ENCODE measurements at regions not wholly inside any gene's neighbourhood (a gene's known extent, or its start where the extent isn't known, plus 50 kb on each side); places are given as distances from the start of the nearest gene placed in this dataset.
A peak's percentile ranks its signal among the peaks of the same experiment; 100 is the strongest.

DNA sequence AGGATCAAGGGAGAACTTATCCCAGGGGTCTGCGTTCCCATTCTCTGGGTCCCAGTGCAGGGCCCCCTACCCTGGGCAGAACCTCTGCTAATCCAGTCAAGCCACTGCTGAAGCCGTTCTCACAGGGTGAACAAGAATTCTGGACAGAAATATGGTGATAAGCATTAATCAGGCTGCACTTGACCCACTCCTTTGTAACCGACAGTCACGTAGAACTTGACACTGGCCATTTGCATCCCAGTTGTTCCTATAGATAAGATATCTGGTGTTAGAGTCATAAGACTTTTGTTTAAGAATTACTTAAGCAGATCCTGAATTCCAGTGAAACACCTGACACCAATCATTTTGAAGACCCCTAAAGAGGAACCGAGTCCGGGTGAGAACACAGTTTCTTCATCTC is 107.5 kb upstream of the THY1 start:
- Histone ChIP-seq H3K4me1 (ENCODE audit: insufficient read depth, poor library complexity, severe bottlenecking) (no peaks in the 10 kb centered on the region), H3K27me3 (ENCODE audit: insufficient read depth, poor library complexity, severe bottlenecking) (no peaks in the 10 kb centered on the region), H3K27ac (ENCODE audit: poor library complexity, severe bottlenecking) (no peak overlapping the region), H3K9me3 (ENCODE audit: severe bottlenecking) (no peaks in the 10 kb centered on the region), H3K4me3 (ENCODE audit: severe bottlenecking) (no peak overlapping the region), H3K36me3 (ENCODE audit: low read depth) (no peaks in the 10 kb centered on the region)
- DNase-seq (ENCODE audit: low spot score) = no peak
- no peak for ATAC-seq (ENCODE audit: low read depth)
- TF ChIP-seq, protein P1, sequence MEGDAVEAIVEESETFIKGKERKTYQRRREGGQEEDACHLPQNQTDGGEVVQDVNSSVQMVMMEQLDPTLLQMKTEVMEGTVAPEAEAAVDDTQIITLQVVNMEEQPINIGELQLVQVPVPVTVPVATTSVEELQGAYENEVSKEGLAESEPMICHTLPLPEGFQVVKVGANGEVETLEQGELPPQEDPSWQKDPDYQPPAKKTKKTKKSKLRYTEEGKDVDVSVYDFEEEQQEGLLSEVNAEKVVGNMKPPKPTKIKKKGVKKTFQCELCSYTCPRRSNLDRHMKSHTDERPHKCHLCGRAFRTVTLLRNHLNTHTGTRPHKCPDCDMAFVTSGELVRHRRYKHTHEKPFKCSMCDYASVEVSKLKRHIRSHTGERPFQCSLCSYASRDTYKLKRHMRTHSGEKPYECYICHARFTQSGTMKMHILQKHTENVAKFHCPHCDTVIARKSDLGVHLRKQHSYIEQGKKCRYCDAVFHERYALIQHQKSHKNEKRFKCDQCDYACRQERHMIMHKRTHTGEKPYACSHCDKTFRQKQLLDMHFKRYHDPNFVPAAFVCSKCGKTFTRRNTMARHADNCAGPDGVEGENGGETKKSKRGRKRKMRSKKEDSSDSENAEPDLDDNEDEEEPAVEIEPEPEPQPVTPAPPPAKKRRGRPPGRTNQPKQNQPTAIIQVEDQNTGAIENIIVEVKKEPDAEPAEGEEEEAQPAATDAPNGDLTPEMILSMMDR (IDR thresholded peaks at IDR 0.05; ENCODE audit: poor library complexity, severe bottlenecking) = no peak

DNA sequence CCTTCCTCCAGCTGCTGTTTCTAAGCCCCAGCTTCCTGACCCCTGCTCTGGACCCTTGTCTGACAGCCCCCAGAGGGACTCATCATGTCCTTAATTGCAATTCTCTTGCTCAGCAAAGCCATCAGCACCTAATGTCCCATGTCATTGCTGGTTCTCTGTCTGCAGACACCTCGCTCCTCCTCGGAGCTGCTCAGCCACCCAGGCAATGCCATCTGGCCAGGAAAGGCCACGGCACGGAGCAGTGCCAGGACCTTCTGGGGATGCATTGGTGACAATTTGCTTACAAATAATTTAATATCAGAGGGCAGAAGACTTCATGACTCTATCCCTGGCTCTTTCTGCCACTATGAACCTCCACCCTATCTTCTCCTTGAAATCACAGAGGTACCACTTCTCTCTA is 107.0 kb upstream of the THY1 start:
- Histone ChIP-seq H3K27me3 (ENCODE audit: insufficient read depth, poor library complexity, severe bottlenecking) (no peaks in the 10 kb centered on the region), H3K9me3 (ENCODE audit: severe bottlenecking) (no peaks in the 10 kb centered on the region), H3K4me1 (ENCODE audit: insufficient read depth, poor library complexity, severe bottlenecking) (no peaks in the 10 kb centered on the region), H3K36me3 (ENCODE audit: low read depth) (no peaks in the 10 kb centered on the region), H3K27ac (ENCODE audit: poor library complexity, severe bottlenecking) (no peak overlapping the region), H3K4me3 (ENCODE audit: severe bottlenecking) (no peak overlapping the region)
- no peak for ATAC-seq (ENCODE audit: low read depth)
- TF ChIP-seq, protein P1 (IDR thresholded peaks at IDR 0.05; ENCODE audit: poor library complexity, severe bottlenecking) = no peak
- peak; percentile 29 for DNase-seq (ENCODE audit: low spot score)

DNA sequence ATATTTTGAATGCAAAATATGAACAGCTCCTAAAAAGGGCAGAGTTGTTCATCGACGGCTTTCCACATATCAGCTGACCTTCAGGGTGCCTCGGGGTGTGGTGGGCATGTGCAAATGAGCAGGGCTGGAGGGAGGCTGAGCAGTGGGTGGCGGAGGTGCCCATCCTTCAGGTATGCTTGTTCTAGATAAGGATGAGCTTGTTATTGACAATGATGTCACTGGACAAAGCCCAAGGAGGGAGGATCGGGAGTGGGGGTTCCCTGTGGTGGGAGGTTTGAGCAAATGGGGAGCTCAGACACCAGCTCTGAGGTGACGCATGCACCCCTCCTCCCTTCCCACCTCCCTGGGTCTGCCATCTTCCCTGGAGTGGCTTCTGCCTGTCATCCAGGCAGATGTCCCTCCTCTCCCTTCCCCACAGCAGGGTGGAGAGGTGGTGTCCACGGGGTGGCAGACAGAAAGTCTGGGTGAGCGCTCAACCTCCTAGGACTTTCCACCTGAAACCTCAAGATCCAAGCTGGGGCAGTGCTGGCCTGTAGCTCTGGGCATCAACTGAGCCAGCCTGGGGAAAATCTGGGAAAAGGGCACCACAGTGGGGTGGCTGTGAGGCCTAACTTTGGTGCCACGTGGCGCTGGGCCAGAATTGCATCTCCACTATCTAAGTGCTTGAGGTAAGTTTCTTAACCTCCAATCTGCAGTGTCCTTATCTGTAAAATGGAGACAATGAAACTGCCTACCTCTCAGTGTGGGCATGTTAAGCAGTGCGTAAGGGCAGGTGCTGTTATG is 106.3 kb upstream of the THY1 start:
- no peaks in the 10 kb centered on the region for H3K4me1 ChIP-seq (ENCODE audit: insufficient read depth, poor library complexity, severe bottlenecking)
- TF ChIP-seq, protein P1 (IDR thresholded peaks at IDR 0.05; ENCODE audit: poor library complexity, severe bottlenecking) = no peak
- H3K27ac ChIP-seq (ENCODE audit: poor library complexity, severe bottlenecking) = no peak overlapping the region
- no peaks in the 10 kb centered on the region for H3K9me3 ChIP-seq (ENCODE audit: severe bottlenecking)
- ATAC-seq (ENCODE audit: low read depth) = no peak
- H3K27me3 ChIP-seq (ENCODE audit: insufficient read depth, poor library complexity, severe bottlenecking) = no peaks in the 10 kb centered on the region
- DNase-seq (ENCODE audit: low spot score) = peak; percentile 27
- no peaks in the 10 kb centered on the region for H3K36me3 ChIP-seq (ENCODE audit: low read depth)
- no peak overlapping the region for H3K4me3 ChIP-seq (ENCODE audit: severe bottlenecking)

DNA sequence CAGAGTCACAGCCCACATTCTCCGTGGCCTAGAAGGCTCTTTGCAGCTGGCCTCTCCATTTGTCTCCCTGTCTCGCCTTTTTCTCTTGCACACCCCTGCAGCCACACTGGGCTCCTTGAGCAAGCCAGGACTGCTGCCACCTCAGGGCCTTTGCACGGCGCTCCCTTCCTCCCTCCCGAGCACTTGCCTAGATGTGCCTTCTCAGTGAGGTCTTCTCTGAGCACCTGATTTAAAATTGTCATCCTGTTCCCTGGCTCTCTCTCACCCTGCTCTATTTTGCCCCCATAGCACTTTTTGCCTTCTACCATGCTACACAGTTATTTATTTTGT is 102.9 kb upstream of the THY1 start:
- ATAC-seq (ENCODE audit: low read depth) (no peak), DNase-seq (ENCODE audit: low spot score) (no peak)
- Histone ChIP-seq H3K27me3 (ENCODE audit: insufficient read depth, poor library complexity, severe bottlenecking) (no peaks in the 10 kb centered on the region), H3K4me3 (ENCODE audit: severe bottlenecking) (no peak overlapping the region), H3K9me3 (ENCODE audit: severe bottlenecking) (no peaks in the 10 kb centered on the region), H3K36me3 (ENCODE audit: low read depth) (no peaks in the 10 kb centered on the region), H3K4me1 (ENCODE audit: insufficient read depth, poor library complexity, severe bottlenecking) (no peaks in the 10 kb centered on the region), H3K27ac (ENCODE audit: poor library complexity, severe bottlenecking) (no peak overlapping the region)
- TF ChIP-seq, protein P1 (IDR thresholded peaks at IDR 0.05; ENCODE audit: poor library complexity, severe bottlenecking) = no peak

DNA sequence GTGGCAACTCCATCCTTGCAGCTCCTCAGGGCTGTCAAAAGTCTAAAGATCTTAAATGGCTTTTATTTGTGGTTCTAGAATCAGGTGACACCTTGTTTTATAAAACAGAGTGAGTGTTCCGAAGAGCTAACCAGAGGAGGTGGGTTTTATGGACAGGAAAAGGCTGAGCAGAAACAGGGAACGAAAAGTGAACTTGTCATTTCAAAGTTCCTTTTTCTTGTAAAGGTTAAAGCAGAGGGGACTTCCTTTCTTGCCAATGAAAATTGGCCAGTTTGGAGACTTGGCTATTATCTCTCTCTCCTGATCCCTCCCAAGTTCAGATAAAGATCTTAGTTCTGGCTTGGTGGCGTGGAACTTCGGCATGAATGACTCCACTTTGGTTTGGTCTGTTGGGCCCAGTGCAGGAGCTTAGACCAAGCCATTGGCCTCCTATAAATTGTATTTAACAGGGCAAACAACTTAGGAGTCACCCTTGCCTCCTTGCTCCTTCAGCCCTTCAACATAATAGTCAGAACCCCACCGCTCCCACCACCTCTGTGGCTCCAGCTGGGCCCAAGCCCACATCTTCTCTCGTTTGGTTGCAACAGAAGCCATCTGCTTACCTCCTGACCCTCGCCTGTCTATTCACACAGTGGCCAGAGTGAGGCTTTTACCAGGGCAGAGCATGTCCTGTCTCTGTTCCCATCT is 102.4 kb upstream of the THY1 start:
- DNase-seq (ENCODE audit: low spot score) (no peak), ATAC-seq (ENCODE audit: low read depth) (no peak)

More for the DNA sequence above, 102.4 kb upstream of the THY1 start:
- Histone ChIP-seq H3K27me3 (ENCODE audit: insufficient read depth, poor library complexity, severe bottlenecking) (no peaks in the 10 kb centered on the region), H3K9me3 (ENCODE audit: severe bottlenecking) (no peaks in the 10 kb centered on the region), H3K4me3 (ENCODE audit: severe bottlenecking) (no peak overlapping the region), H3K36me3 (ENCODE audit: low read depth) (no peaks in the 10 kb centered on the region), H3K27ac (ENCODE audit: poor library complexity, severe bottlenecking) (no peak overlapping the region), H3K4me1 (ENCODE audit: insufficient read depth, poor library complexity, severe bottlenecking) (no peaks in the 10 kb centered on the region)
- TF ChIP-seq, protein P1 (IDR thresholded peaks at IDR 0.05; ENCODE audit: poor library complexity, severe bottlenecking) = no peak
